ENCODE measurements at regions not wholly inside any gene's neighbourhood (a gene's known extent, or its start where the extent isn't known, plus 50 kb on each side); places are given as distances from the start of the nearest gene placed in this dataset.
A peak's percentile ranks its signal among the peaks of the same experiment; 100 is the strongest.

- DNase-seq, result peak; percentile 88
These were observed 107.4 kb downstream of the DDIT4L start for GRCh38 chr4:100082852-100083251.

- no peak for DNase-seq
These were observed 108.8 kb downstream of the DDIT4L start for GRCh38 chr4:100081491-100081890.

- DNase-seq, result no peak
These were observed 111.0 kb downstream of the DDIT4L start for GRCh38 chr4:100079264-100079663.

- no peak for DNase-seq
These were observed 113.5 kb downstream of the DDIT4L start for GRCh38 chr4:100076753-100077152.

- no peak for DNase-seq
These were observed 114.6 kb downstream of the DDIT4L start for GRCh38 chr4:100075486-100076270.

- no peak for DNase-seq
These were observed 115.2 kb downstream of the DDIT4L start for GRCh38 chr4:100075056-100075455.

GRCh38 chr4:100071506-100071905, 118.8 kb downstream of the DDIT4L start:
- DNase-seq, result no peak

GRCh38 chr4:100070868-100071267, 119.4 kb downstream of the DDIT4L start:
- no peak for DNase-seq

- DNase-seq, result no peak
These were observed 119.1 kb upstream of the H2AZ1 start for GRCh38 chr4:100069207-100069606.

- DNase-seq, result no peak
These were observed 117.2 kb upstream of the H2AZ1 start for GRCh38 chr4:100067255-100067654.

- no peak for DNase-seq
These were observed 113.3 kb upstream of the H2AZ1 start for GRCh38 chr4:100063355-100063754.

GRCh38 chr4:100062921-100063320, 112.8 kb upstream of the H2AZ1 start:
- DNase-seq, result no peak

GRCh38 chr4:100061835-100062234, 111.8 kb upstream of the H2AZ1 start:
- DNase-seq, result no peak

- no peak for DNase-seq
These were observed 110.8 kb upstream of the H2AZ1 start for GRCh38 chr4:100060765-100061416.

- DNase-seq, result no peak
These were observed 109.4 kb upstream of the H2AZ1 start for GRCh38 chr4:100059467-100059866.

GRCh38 chr4:100056701-100057100, 106.6 kb upstream of the H2AZ1 start:
- no peak for DNase-seq

- DNase-seq, result no peak
These were observed 104.0 kb upstream of the H2AZ1 start for GRCh38 chr4:100054071-100054470.

GRCh38 chr4:100049872-100050271, 99.8 kb upstream of the H2AZ1 start:
- DNase-seq, result no peak

GRCh38 chr4:100042711-100043110, 92.6 kb upstream of the H2AZ1 start:
- no peak for DNase-seq

- DNase-seq, result peak; percentile 24
These were observed 92.2 kb upstream of the H2AZ1 start for GRCh38 chr4:100042235-100042634.

GRCh38 chr4:100041646-100042045, 91.6 kb upstream of the H2AZ1 start:
- DNase-seq, result no peak

GRCh38 chr4:100034023-100034664, 84.1 kb upstream of the H2AZ1 start:
- no peak for DNase-seq

GRCh38 chr4:100026066-100026465, 76.0 kb upstream of the H2AZ1 start:
- no peak for DNase-seq

GRCh38 chr4:100023800-100024199, 73.7 kb upstream of the H2AZ1 start:
- no peak for DNase-seq
